Activated naive CD4-positive, alpha-beta T cell treated with anti-CD3 and anti-CD28 coated beads, Interleukin-2, amount 50 U/mL, for 72 hours (primary cell): ENCODE measurements at regions not wholly inside any gene's neighbourhood (a gene's known extent, or its start where the extent isn't known, plus 50 kb on each side); places are given as distances from the start of the nearest gene placed in this dataset.

Source experiments
- ATAC-seq, 2 donors: fragments of 150-1000 bp; cut with Tn5 transposase; 2 replicates each; pipeline ENCODE4 v1.10.0; 2021; ENCODE audit warnings: mild to moderate bottlenecking in 2 of 2, moderate library complexity in 2 of 2
- DNase-seq, 2 donors: peaks; one replicate each; pipeline ENCODE4 v3.0.0; 2021 to 2022; ENCODE audit warnings: low spot score in 2 of 2
- H3K27ac Mint-ChIP-seq, 2 donors: one replicate each; pipeline ENCODE4 v1.8.0; 2022; ENCODE audit warnings: mild to moderate bottlenecking in 2 of 2, mixed read lengths in 2 of 2
- H3K36me3 Mint-ChIP-seq, 2 donors: one replicate each; pipeline ENCODE4 v1.8.0; 2022; ENCODE audit warnings: mixed read lengths in 2 of 2
- H3K9me3 Mint-ChIP-seq, 2 donors: one replicate each; pipeline ENCODE4 v1.8.0; 2022; ENCODE audit warnings: mixed read lengths in 2 of 2

DNA sequence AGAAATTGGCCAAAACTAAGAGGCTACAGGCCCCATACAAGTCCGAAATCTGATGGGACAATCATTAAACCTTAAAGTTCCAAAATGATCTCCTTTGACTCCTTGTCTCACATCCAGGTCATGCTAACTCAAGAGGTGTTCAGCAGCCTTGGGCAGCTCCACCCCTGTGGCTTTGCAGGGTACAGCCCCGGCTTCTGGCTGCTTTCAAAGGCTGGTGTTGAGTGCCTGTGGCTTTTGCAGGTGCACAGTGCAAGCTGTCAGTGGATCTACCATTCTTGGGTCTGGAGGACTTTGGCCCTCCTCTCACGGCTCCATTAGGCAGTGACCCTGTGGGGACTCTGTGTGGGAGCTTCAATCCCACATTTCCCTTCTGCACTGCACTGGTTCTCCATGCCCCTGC is 329.1 kb upstream of the MAD2L1 start:
- no peak for DNase-seq
- no peak overlapping the region for H3K27ac Mint-ChIP-seq
- ATAC-seq: no peak
- H3K36me3 Mint-ChIP-seq: no peaks in the 10 kb centered on the region
- no peaks in the 10 kb centered on the region for H3K9me3 Mint-ChIP-seq

DNA sequence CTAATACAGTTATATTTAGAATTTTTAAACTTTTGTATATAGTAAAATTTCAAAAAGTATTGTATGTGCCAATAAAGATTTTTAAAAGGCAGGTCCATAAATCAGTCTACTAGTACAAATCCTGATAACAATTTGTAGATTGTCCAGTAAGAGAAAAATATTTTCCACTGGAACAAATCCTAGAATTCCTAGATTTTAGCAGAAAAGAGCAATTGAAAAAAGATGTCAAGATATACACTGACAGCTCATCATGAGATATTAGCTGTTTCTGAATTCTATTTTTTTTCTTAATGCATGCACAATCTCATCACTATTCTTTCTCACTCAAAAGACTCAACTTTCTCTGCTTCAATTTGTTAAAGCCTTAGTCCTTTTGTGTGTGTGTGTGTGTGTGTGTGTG is 289.2 kb upstream of the MAD2L1 start:
- Mint-ChIP-seq H3K9me3 (no peaks in the 10 kb centered on the region), H3K36me3 (no peaks in the 10 kb centered on the region), H3K27ac (no peak overlapping the region)
- DNase-seq (no peak), ATAC-seq (no peak)

DNA sequence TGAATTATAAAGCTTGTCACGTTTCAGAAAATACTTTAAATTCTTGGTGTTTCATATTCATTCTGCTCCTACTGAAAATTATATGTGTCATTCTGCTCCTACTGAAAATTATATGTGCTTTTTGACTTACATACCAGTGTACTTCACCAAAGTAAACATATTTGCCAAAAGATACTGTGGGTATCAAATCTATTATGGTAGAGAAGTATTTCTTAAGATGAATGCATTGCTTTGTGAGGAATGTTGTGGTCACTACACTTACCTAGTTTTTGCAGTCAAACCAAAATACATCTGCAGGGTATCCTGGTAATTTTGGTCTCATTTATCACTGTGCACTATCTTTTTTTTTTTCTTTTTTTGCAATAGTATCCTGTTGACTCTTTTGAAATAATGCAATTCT is 287.7 kb upstream of the MAD2L1 start:
- H3K9me3 Mint-ChIP-seq: no peaks in the 10 kb centered on the region
- DNase-seq (no peak), ATAC-seq (no peak)
- H3K36me3 Mint-ChIP-seq: no peaks in the 10 kb centered on the region
- H3K27ac Mint-ChIP-seq: no peak overlapping the region

DNA sequence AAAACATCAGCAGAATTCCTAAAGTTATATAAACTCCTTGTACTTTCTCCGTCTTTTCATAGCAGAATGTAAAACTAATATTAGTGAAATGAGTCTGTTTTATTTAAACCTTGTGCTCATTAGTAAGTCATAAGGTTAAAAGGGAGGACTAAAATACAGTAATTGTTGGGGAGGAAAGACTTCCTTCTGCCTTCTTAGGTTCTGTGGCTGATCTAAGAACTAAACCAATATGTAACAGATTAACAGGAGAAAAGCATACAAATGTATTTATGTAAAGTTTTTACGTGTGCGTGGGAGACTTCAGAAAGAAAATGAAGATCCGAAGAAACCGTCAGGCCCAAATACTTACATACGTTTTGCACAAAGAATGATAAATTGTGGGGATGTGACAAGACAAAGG is 286.6 kb upstream of the MAD2L1 start:
- DNase-seq (no peak), ATAC-seq (no peak)
- Mint-ChIP-seq H3K27ac (no peak overlapping the region), H3K9me3 (no peaks in the 10 kb centered on the region), H3K36me3 (no peaks in the 10 kb centered on the region)

DNA sequence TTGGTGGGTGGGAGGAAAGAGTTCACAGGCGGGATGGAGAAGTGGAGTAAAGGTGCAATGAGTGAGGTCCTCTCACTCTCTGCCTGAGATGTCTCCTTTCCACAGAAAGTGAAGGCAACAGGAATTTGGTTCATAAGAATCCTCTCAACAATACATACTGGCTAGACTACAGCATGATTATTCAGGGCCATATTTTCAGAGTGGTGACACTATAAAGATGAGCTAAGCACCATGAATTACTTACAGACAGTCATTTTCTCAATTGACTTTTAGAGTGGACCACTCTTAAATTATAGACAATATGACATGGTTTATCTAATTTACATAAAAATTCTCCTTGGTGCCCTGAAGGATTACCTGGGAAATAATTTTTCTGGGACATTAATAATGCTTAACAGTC is 286.1 kb upstream of the MAD2L1 start:
- no peaks in the 10 kb centered on the region for H3K9me3 Mint-ChIP-seq
- no peak for ATAC-seq
- H3K36me3 Mint-ChIP-seq: no peaks in the 10 kb centered on the region
- H3K27ac Mint-ChIP-seq: no peak overlapping the region
- no peak for DNase-seq

DNA sequence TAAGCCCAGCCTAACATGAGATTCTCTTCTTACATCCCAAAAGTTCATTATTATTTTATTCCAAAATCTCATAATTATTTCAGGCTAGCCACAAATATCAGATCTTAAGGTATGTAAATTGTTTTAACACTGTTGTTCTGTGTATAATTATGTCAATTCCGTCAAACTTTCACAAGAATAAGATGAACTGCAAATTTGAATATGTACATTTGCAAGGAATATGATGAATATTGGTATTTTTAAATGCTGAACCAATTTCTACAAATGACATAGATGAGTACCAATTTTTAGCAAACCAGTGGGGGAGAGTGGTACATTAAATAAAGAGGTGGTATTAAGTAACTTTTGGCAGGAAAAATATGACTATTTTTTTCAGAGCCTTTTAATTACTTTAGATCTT is 282.3 kb upstream of the MAD2L1 start:
- Mint-ChIP-seq H3K27ac (no peak overlapping the region), H3K36me3 (no peaks in the 10 kb centered on the region), H3K9me3 (no peaks in the 10 kb centered on the region)
- no peak for DNase-seq
- no peak for ATAC-seq

DNA sequence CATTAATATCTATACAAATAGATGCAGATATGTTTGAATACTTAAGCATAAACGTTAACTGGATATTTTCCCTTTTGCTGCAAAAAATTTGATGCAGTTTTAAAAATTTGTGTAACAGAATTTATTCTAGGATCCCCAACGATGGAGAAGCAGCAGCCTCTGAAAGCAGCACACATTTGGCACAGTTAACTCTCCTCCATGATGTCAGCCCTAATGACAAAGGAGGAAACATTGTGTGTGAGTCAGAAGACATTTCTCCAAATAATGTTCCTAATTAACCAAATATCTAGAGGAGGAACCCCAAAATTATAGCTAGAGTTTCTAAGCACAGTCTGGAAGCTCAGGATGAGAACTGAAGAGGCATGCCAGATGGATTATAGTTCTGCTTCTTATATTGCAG is 281.9 kb upstream of the MAD2L1 start:
- no peak for DNase-seq
- Mint-ChIP-seq H3K9me3 (no peaks in the 10 kb centered on the region), H3K36me3 (no peaks in the 10 kb centered on the region), H3K27ac (no peak overlapping the region)
- ATAC-seq: no peak

DNA sequence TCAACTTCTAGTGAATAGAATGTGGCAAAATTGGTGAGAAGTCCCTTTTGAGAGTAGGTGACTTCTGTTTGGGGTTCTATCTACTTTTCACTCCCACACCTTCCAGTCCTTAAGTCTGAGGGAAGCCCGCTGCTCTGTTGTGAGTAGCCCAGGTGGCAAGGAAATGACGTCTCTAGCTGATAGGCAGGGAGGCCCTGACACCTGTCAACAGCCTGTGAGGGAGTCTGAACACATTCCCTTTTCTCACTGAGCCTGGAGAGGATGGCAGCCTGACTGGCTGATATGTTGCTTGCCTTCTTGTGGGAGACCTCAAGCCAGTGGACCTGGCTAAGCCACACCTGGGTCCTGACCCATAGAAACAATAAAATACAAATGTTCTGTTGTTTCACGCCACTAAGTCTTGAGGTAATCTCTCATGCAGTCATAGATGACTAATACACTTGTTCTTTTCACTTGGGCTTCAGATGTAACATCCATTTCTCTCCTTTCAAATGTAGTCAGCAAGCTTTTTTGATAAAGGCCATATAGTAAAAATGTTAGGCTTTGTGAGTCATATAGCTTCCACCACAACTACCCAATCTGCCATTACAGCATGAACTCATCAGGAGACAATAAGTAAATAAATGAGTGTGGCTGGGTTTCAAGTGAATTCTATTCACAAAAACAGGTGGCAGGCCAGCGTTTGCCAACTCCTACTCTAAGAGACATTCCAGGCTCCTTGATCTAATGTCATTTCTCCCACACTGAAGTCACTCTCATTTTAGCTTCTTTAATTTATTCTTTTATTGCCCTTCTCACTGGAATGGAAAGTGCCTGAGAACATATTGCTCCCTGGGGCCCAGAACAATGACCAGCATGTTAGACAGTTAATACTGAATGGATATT is 265.1 kb upstream of the MAD2L1 start:
- Mint-ChIP-seq H3K27ac (peak overlapping the region in 1 of 2 donors; percentile 19), H3K36me3 (peaks cover 0 to 4% of the 10 kb centered on the region in 2 donors), H3K9me3 (peaks cover 0 to 4% of the 10 kb centered on the region in 2 donors)
- ATAC-seq (peak; percentile 55 to 96), DNase-seq (peak in 1 of 2 donors; percentile 20)

DNA sequence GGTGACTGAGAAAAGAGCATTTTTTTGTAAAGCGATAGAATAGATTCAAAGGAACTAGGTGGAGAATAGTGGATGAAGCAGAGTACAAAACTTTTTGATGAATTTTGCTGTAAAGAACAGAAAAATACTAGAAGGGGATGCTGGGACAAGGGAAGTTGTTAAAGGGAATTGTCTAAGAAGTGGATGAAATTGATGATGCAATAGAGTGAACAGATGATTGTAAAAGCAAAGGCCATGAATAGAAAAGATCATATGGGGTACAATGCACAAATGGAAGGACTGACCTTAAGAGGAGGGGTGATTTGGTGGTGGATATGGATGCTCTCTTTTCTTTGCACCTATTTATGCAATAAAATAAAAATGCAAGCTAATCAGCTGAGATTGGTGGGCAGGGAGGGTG is 262.7 kb upstream of the MAD2L1 start:
- DNase-seq: no peak
- ATAC-seq: no peak
- Mint-ChIP-seq H3K36me3 (peaks cover 0 to 4% of the 10 kb centered on the region in 2 donors), H3K9me3 (peaks cover 0 to 4% of the 10 kb centered on the region in 2 donors), H3K27ac (no peak overlapping the region)

DNA sequence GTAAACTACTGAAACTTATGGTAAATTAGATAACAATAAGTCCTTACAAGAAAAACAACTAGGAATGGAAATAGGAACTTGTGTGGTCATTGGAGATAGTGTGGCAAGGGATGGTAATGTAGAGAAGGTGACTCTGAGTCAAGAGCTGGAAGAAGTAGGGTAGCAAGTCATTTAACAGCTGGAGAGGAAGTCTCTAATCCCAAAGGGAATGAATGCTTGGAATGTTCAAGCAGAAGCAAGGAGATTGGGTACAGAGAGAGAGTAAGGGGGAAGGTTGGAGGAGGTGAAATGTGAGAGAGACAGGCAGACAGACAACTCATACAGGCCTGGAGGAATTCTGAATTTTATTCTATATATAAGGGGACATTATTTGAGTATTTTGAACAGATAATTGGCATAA is 260.6 kb upstream of the MAD2L1 start:
- Mint-ChIP-seq H3K27ac (no peak overlapping the region), H3K36me3 (peaks cover 0 to 4% of the 10 kb centered on the region in 2 donors), H3K9me3 (peaks cover 0 to 4% of the 10 kb centered on the region in 2 donors)
- DNase-seq (no peak), ATAC-seq (no peak)

DNA sequence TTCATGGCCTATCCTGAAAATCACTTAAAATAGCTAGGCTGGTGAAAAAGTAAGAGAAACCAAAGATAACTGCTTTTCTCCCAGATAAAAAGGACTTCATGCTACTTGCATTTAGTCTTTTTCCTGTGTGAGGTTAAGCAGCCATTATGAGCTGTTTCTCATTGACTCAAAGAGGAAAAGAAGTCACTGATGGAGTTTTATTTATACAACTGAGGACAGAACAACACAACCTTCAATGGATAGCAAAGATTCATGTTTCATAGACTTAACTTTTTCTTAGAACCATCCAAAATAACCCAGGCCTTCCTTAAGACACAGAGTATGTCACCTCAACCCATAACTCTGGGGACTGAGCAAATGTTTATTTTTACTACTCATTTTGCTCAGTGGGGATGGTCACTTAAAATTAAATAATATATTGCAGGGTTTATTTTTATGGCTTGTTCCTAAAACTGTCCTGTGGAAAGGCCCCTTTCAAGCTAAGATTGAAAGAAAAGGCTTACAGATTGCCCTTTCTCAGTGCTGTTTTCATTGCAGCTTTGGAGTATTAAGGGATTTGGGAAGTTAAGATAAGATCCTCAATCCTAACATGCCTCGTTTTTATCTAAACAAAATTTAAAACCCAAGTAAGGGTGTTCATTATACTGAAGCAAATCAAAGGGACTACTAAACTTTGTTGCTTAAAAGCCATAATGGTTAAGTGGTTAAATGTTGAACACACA is 252.6 kb upstream of the MAD2L1 start:
- Mint-ChIP-seq H3K9me3 (peaks cover 0 to 4% of the 10 kb centered on the region in 2 donors), H3K27ac (no peak overlapping the region), H3K36me3 (no peaks in the 10 kb centered on the region)
- no peak for DNase-seq
- no peak for ATAC-seq

DNA sequence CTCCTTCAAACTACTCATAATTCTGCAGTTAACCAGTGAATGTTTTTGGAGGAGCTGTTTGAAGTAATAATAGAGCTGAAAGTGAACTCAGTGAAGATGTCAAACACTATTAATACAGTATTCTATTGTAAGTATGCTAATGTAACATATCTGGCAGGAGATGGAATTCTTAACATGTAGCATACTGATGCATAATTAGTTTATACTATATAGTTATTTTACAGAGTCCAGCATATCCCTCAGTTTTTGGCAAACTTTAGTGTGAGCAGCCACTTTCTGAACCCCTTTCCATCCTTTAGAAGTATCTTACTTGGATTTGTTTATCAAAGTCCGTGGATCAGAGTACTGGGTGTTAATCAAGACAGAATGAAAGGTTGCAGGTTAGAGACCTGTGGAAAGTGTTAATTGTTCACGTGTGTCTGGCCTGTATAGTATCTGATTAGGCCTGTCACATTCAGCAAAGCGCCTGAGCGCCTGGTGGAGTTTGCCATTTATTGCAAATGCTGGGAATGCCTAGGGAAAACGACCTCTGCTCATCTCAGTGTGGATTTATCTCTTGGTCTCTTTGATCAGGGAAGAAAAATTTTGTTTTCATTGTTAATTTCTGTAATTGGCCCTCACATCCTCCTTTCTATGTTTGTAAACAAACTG is 251.7 kb upstream of the MAD2L1 start:
- peaks cover 0 to 4% of the 10 kb centered on the region in 2 donors for H3K9me3 Mint-ChIP-seq
- DNase-seq: no peak
- H3K36me3 Mint-ChIP-seq: no peaks in the 10 kb centered on the region
- ATAC-seq: no peak
- no peak overlapping the region for H3K27ac Mint-ChIP-seq

DNA sequence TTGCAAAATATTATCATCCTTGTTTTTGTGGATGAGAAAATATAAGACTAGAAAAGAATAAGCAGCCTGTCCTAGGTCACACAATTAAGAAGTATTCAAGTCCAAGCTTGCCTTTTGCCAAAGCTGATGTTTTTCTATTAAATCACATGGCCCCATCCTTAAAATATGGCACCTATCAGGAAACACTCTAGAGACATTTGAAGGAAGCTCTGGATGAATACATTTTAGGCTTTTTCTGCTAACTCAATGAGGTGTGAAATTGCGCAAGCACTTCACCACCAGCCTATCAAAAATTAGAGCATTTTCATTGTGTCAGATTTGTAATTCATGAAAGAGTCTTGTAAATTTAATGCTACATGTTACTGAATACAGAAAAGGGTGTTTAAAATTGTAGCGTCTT is 251.1 kb upstream of the MAD2L1 start:
- Mint-ChIP-seq H3K36me3 (no peaks in the 10 kb centered on the region), H3K27ac (no peak overlapping the region), H3K9me3 (peaks cover 0 to 4% of the 10 kb centered on the region in 2 donors)
- DNase-seq (no peak), ATAC-seq (no peak)

DNA sequence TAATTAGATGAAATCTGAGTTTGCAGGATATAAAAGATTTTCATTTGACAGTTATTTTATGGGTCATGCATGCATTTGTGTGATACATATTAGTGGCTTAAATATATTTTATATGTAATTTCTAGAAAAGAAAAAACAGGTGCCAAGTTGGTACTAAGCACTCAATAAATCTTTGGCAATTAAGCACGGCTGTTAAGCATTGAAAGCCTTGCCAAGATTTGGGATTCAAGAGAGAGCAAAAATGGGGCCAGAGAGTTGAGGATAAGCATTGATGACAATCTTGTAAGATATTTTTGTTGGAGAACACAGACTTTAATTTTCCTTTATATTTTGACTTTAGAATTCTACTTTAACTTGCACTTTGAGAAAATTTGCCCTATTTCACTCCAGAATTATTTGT is 249.8 kb upstream of the MAD2L1 start:
- Mint-ChIP-seq H3K27ac (no peak overlapping the region), H3K9me3 (peaks cover 0 to 4% of the 10 kb centered on the region in 2 donors), H3K36me3 (no peaks in the 10 kb centered on the region)
- DNase-seq: no peak
- ATAC-seq: no peak

DNA sequence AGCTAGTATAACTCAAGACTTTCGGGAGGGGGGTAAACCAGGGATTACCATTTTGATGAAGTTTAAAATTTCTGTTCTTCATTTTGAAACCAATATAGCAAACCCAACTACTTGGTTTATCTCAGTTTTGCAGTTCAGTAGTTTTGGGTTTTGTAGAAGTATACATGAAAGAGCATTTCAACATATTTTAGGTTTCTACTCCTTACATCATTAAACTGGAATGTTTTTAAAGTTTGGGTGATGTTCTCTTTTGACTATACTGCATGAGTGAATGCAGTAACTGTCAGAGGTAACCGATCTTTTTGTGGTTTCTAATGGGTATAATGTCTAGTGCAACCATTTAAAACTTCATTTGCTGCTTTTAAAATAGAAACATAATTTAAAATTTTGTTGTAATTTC is 248.3 kb upstream of the MAD2L1 start:
- peaks cover 0 to 10% of the 10 kb centered on the region in 2 donors for H3K9me3 Mint-ChIP-seq
- no peaks in the 10 kb centered on the region for H3K36me3 Mint-ChIP-seq
- peak in 1 of 2 donors; percentile 66 for ATAC-seq
- no peak for DNase-seq
- no peak overlapping the region for H3K27ac Mint-ChIP-seq

DNA sequence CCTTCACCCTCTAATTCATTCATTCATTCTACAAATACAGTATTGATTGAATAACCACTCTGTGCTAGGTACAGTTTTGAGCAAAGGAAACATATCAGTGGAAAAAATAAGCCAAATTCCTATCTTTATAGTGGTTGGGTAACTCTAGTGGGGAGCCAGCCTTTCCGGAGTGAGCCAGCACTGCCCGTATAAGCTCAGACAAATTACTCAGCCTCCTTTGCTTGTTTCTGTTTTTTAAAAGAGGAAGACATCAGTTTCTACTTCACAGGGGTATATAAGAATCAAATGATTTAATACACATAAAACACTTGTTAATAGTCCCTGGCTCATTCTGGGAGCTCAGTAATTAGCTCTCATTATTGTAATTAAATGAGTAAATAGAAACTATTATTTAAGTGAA is 238.2 kb upstream of the MAD2L1 start:
- ATAC-seq: no peak

DNA sequence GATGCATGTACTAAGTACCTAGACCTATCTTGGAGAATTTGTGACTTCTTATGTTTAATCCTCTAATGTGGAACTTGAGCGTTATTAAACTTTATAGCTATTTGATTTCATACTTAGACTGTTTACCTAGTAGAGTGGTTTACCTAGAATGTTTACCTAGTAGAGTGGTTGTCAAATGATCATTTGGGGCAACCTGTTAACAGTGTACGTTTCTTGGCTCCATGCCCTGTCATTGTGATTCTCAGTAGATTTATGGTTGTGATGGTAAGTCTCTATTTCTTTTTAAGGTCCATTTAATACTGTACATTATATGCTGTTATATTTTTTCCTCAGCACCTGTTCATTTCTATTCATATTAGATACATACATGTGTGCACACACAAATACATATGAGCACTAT is 233.0 kb upstream of the MAD2L1 start:
- Mint-ChIP-seq H3K27ac (no peak overlapping the region), H3K36me3 (no peaks in the 10 kb centered on the region), H3K9me3 (no peaks in the 10 kb centered on the region)
- no peak for ATAC-seq
- DNase-seq: no peak

More for the DNA sequence above, 238.2 kb upstream of the MAD2L1 start:
- H3K36me3 Mint-ChIP-seq: no peaks in the 10 kb centered on the region
- no peak for DNase-seq
- no peak overlapping the region for H3K27ac Mint-ChIP-seq
- peaks cover 7% of the 10 kb centered on the region in 2 donors for H3K9me3 Mint-ChIP-seq
